Fibroblast of the aortic adventitia (primary cell): ENCODE measurements at regions not wholly inside any gene's neighbourhood (a gene's known extent, or its start where the extent isn't known, plus 50 kb on each side); places are given as distances from the start of the nearest gene placed in this dataset.

ENCODE experiments used
- DNase-seq: peaks from one replicate; pipeline ENCODE4 v3.0.0-alpha.2; 2010; ENCODE audit warnings: low read depth
- H3K4me3 ChIP-seq: 2 replicates; pipeline ENCODE4 v1.5.1; 2011; ENCODE audit warnings: low read depth, mild to moderate bottlenecking, control low read depth, low read length, moderate library complexity
- TF ChIP-seq, protein P1 (sequence below): IDR thresholded peaks from 2 replicates; pipeline ENCODE4 v1.5.1; 2011; ENCODE audit warnings: mild to moderate bottlenecking, low read length, control low read depth, inconsistent platforms; ENCODE audit not compliant: insufficient read depth

- no peak for DNase-seq
- H3K4me3 ChIP-seq = no peak overlapping the region
- TF ChIP-seq, protein P1, sequence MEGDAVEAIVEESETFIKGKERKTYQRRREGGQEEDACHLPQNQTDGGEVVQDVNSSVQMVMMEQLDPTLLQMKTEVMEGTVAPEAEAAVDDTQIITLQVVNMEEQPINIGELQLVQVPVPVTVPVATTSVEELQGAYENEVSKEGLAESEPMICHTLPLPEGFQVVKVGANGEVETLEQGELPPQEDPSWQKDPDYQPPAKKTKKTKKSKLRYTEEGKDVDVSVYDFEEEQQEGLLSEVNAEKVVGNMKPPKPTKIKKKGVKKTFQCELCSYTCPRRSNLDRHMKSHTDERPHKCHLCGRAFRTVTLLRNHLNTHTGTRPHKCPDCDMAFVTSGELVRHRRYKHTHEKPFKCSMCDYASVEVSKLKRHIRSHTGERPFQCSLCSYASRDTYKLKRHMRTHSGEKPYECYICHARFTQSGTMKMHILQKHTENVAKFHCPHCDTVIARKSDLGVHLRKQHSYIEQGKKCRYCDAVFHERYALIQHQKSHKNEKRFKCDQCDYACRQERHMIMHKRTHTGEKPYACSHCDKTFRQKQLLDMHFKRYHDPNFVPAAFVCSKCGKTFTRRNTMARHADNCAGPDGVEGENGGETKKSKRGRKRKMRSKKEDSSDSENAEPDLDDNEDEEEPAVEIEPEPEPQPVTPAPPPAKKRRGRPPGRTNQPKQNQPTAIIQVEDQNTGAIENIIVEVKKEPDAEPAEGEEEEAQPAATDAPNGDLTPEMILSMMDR = no peak
Measured at GRCh38 chr2:234164493-234165413, 114.3 kb downstream of the SPP2 start.

DNA sequence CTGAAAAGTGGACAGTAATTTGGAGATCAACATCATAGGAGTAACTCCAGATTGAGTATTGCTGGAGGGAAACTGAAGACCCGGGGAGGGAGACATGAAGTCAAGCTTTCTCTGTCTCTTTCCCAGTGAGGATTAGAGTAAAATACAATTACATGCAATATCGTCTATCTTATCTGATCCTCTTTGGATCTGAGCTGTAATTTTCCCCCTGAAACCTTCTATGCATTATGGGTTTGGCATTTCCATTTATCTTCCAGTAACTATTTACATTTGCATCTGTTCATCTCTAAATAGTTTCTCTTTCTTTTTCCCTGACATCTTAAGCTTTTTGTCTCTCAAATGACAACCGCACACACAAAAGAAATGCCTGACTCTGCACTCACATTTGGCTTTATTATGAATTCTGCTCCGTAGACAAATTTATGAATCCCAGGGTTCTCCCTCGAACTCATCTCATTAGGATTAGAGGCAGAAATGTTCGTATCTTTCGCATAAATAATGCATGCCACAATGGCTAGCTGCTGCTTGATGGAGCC is 113.1 kb downstream of the SPP2 start:
- TF ChIP-seq, protein P1 = no peak
- no peak overlapping the region for H3K4me3 ChIP-seq
- DNase-seq = no peak

GRCh38 chr2:234162861-234163260 is 112.4 kb downstream of the SPP2 start:
- TF ChIP-seq, protein P1 = no peak
- H3K4me3 ChIP-seq = no peak overlapping the region
- DNase-seq = no peak

- TF ChIP-seq, protein P1 = no peak
- H3K4me3 ChIP-seq = no peak overlapping the region
- DNase-seq = no peak
Measured at GRCh38 chr2:234161932-234162331, 111.4 kb downstream of the SPP2 start.

GRCh38 chr2:234158812-234159211 is 108.3 kb downstream of the SPP2 start:
- no peak for DNase-seq
- H3K4me3 ChIP-seq = no peak overlapping the region
- TF ChIP-seq, protein P1 = no peak

DNA sequence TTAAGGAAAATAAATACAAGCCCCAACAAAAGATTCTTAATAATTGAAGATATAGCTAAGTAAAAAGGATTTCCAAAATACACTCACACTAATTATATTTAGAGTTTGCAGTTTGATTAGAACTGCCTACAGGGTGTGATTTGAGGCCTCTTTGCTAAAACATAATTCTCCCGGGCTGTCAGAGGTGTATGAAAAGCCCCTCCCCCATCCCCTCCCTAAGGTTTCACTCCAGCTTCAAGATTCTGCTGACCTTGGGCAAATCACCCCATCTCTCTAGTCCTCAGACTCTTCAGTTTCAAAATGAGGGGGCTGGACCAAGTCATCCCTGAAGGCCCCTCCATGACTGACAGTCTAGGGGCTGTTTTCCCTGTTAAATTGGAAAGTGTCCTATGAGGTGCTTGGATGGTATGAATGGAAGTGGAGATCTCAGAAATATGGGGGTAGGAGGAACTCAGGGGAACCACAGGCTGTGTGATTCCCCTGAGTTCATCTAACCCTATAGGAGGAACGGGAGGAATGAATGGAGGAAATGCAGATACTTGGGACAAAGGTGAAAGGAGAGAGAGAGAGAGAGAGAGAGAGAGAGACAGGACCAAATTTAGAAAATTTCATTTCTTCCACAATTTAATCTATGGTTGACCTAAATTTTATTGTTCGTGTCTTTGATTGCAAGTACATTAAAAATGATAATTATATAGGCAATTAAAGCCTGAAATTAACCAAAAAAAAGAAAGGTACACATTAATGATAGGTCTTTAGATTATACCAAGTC is 107.5 kb downstream of the SPP2 start:
- TF ChIP-seq, protein P1 = no peak
- H3K4me3 ChIP-seq = no peak overlapping the region
- no peak for DNase-seq
